ENCODE measurements at regions not wholly inside any gene's neighbourhood (a gene's known extent, or its start where the extent isn't known, plus 50 kb on each side); places are given as distances from the start of the nearest gene placed in this dataset.

DNA sequence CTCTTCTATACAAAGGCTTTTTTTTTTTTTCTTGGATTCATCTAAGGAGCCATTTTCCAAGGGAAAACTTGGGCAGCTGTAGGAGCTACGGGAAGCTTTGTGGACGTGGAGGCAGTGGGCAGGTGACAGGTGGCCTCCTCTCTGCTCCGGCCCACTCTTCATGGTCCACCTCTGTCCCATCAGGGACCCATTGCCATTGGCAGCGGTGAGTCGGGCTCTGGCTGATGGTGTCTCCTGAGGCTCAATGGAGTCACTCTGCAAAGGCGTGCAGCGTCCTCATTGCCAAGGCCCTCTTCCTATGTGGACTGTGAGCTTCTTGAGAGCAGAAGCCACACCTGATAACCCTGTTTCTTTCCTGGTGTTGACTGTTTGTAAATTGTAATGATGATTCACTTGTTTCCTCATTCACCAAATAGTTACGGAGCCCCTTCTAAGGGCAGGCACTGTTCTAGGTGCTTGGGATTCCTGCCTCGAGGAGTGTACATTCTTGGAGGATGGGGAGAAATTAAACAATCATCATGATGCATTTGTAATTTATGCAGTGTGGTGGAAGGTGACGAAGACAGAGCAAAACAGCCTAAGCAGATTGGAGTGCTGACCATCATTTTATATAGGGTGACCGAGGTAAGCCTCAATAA is 240.3 kb upstream of the HS6ST1 start:
- WGBS, 2 donors: 95 to 96% methylated on average over 11 of the region's 11 CpGs
- Histone ChIP-seq H3K4me3 (no peak overlapping the region), H3K27me3 (no peaks in the 10 kb centered on the region), H3K27ac (no peak overlapping the region), H3K36me3 (ENCODE audit: low read depth, missing control alignments) (no peaks in the 10 kb centered on the region), H3K9me3 (no peaks in the 10 kb centered on the region), H3K4me1 (peaks cover 23% of the 10 kb centered on the region)
- TF ChIP-seq, protein P1, sequence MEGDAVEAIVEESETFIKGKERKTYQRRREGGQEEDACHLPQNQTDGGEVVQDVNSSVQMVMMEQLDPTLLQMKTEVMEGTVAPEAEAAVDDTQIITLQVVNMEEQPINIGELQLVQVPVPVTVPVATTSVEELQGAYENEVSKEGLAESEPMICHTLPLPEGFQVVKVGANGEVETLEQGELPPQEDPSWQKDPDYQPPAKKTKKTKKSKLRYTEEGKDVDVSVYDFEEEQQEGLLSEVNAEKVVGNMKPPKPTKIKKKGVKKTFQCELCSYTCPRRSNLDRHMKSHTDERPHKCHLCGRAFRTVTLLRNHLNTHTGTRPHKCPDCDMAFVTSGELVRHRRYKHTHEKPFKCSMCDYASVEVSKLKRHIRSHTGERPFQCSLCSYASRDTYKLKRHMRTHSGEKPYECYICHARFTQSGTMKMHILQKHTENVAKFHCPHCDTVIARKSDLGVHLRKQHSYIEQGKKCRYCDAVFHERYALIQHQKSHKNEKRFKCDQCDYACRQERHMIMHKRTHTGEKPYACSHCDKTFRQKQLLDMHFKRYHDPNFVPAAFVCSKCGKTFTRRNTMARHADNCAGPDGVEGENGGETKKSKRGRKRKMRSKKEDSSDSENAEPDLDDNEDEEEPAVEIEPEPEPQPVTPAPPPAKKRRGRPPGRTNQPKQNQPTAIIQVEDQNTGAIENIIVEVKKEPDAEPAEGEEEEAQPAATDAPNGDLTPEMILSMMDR (IDR thresholded peaks at IDR 0.05): no peak
- no peak for TF ChIP-seq POLR2A (IDR thresholded peaks at IDR 0.05)
- no peak for DNase-seq
- intact Hi-C loops (cut with DNase I; ENCODE audit: low total_unique reads): no loop called here

DNA sequence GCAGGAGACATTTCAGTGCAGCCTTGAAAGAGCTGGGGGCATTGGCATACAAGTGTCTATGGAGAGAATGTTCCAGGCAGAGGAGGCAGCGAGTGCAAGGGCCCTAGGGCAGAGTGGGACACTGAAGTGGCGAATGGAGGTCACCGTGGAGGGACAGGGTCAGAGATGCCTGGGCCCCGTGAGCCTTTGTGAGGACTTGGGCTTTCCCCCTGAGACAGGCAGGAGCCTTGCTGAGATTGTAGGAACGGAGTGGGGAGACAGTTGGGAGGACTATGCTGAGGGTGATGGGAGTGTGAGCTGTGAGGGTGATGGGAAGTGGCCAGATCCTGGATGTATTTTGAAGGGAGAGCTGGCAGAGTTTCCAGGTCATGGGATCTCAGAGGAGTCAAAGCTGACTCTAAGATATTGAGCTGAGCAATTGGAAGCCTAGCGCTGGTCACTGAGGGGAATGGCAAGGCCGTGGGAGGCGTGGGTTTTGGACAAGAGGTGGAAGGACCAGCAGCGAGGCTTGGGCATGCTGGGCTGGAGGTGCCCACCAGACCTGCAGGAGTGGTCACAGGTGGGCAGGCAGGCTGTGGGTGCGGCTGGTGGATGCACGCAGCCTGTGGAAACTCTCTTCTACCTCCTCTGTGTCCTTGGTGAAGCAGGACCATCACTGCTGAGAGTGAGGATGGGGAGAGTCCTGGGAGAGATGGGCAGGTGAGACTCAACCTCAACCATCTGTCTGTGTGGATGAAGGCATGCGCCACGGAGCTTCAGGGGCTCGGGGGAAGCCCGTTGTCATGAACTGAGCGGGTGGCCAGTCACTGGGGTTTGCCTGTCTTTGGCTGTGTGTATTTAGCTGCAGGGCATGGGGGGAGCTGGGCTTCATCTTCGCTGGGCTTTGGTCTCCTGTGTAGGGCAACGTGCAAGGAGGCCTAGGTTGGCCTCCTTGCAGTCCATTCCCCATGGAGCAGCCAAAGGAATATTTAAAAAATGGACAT is 241.2 kb upstream of the HS6ST1 start:
- TF ChIP-seq POLR2A (IDR thresholded peaks at IDR 0.05): no peak
- TF ChIP-seq, protein P1 (IDR thresholded peaks at IDR 0.05): no peak
- intact Hi-C loops (cut with DNase I; ENCODE audit: low total_unique reads): no loop called here

DNA sequence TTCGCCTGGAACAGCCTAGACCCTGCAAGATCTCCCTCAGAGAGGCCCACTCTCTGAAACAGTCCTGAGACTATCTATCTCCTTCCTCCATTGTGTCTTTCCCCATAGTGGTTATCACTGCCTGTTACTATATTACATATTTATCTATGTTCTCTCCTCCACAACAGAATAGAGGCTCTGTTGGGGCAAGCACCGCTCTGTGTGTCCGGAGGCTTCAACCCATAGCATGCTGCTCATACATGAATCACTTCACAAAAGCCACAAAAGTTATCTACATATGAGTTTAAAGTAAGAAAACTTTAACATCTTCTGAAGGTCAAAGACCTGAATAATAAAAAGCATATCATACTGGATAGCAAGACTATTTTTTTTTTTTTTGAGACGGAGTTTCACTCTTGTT is 242.1 kb upstream of the HS6ST1 start:
- Histone ChIP-seq H3K4me1 (peaks cover 27% of the 10 kb centered on the region), H3K36me3 (ENCODE audit: low read depth, missing control alignments) (no peaks in the 10 kb centered on the region), H3K27me3 (no peaks in the 10 kb centered on the region), H3K4me3 (no peak overlapping the region), H3K27ac (peak overlapping the region in 1 of 2 donors; percentile 29), H3K9me3 (no peaks in the 10 kb centered on the region)
- 69 to 75% methylated on average over 4 of the region's 4 CpGs for WGBS, 2 donors
- TF ChIP-seq, protein P1 (IDR thresholded peaks at IDR 0.05): no peak
- TF ChIP-seq POLR2A (IDR thresholded peaks at IDR 0.05): no peak
- intact Hi-C loops (cut with DNase I; ENCODE audit: low total_unique reads): no loop called here
- DNase-seq: peak; percentile 58

More for the DNA sequence above, 241.2 kb upstream of the HS6ST1 start:
- Histone ChIP-seq H3K9me3 (no peaks in the 10 kb centered on the region), H3K27me3 (no peaks in the 10 kb centered on the region), H3K4me3 (no peak overlapping the region), H3K4me1 (peaks cover 27% of the 10 kb centered on the region), H3K36me3 (ENCODE audit: low read depth, missing control alignments) (no peaks in the 10 kb centered on the region), H3K27ac (peak overlapping the region in 1 of 2 donors; percentile 29)
- 91% methylated on average over 15 to 18 of the region's 18 CpGs for WGBS, 2 donors
- no peak for DNase-seq

DNA sequence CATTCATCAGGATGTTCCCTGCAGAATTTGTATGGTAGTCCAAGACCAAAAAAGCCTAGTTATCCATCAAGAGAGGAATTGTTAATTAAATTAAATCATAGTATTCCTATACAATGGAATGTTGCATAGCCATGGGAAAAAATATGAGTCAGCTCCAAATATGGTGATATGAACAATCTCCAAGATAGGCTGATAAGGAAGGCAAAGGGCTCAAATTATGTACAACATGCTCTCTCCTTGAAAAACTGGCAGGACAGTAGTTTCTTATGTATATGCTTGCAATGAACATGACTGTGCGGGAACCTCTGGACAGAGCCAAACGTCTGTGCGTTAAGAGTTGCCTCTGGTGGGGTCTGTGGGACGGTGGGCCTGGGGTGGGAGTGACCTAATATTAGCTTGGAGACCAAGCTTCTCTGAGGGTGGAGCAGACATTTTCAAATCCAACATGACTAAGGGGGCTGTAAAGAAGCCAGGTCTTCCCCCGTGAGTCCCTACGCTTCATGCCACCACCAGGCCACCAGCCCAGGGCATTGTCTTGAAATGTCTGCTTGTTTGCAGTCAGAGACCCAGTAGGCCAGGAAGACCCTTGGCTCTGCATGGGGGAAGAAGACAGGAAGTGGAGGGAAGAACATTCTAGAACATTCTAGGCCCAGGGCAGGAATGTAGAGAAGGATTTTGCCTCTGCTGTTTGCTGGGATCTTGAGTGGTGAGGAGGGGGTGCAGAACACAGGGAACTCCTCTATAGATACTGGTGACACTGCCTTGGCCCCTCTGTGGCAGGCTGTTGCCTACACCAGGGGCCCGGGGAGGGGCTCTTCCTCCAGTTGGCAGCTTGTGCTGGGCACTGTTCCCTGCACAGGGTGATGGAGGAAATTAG is 244.0 kb upstream of the HS6ST1 start:
- Histone ChIP-seq H3K36me3 (ENCODE audit: low read depth, missing control alignments) (no peaks in the 10 kb centered on the region), H3K27me3 (no peaks in the 10 kb centered on the region), H3K4me3 (no peak overlapping the region), H3K9me3 (no peaks in the 10 kb centered on the region), H3K27ac (peak overlapping the region; percentile 51 to 55), H3K4me1 (peaks cover 27% of the 10 kb centered on the region)
- 75 to 83% methylated on average over 6 to 7 of the region's 7 CpGs for WGBS, 2 donors
- DNase-seq: no peak
- intact Hi-C loops (cut with DNase I; ENCODE audit: low total_unique reads): no loop called here
- TF ChIP-seq, protein P1 (IDR thresholded peaks at IDR 0.05): no peak
- TF ChIP-seq POLR2A (IDR thresholded peaks at IDR 0.05): no peak

All from testis (tissue), 2 donors.